ELF-1 (cell line): ENCODE measurements at regions not wholly inside any gene's neighbourhood (a gene's known extent, or its start where the extent isn't known, plus 50 kb on each side); places are given as distances from the start of the nearest gene placed in this dataset.
A peak's percentile ranks its signal among the peaks of the same experiment; 100 is the strongest.
"Not testable (repeated sequence)": the region's sequence is repeated elsewhere in the genome, so short reads cannot be mapped to it uniquely, and the experiment has no call there.

Experiments
- DNase-seq: peaks from one replicate; pipeline ENCODE4 v3.0.0-alpha.2; 2016; ENCODE audit warnings: low read depth, low spot score

DNA sequence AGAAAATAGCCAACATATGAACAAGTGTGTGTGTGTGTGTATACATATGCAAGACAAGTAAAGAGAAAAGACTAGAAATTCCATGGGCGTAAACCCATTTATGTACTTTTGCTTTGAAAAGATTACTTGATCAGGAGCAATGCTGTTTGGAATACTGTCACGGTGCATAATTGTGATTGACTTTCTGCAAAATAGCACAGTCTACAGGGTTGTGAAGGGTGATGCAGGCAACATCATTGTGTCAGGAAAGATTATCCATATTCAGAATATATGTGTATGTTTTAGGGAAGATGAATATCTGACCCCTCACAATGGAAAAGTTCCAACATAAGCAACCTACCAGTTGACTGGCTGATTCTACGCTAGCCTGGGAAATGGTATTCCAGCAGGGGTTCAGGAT, 307.7 kb downstream of the JRKL start:
- DNase-seq: no peak

DNA sequence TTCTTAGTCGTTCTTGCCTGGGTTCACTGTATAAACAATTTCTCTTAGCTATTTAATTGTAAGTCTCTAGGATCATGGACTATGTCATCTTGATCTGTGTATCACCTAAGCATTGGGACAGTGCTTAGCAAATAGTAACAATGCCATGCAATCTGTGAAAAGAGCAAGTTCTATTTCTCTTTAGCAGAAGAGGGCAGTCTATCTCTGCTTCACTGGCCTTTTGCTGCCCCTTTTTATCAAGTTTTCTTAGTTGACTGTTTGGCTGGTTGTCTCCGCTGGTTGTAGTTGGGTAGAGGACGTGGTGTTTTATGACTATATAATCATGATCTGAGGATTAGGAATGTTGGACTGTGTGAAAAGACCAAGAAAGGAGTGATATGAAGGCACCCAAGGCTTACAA, 315.0 kb downstream of the JRKL start:
- peak; percentile 10 for DNase-seq

DNA sequence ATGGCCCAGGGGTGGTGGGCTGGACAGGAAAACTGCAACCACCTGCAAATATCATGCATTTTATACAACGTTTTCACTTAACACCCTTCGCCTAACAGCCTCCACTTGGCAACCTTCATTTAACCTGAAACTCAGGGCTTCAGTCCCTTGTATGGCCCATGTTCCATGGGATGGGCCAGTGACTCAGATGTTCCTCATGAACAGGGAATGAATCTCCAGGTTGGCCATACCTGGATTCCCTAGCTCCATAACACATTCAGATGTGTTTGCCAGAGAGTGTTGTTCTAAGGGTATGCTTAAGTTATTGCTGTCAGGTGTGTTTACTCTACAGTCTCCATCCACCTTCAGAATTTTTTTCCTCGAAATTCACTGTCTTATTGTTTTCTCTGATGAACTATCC, 316.9 kb downstream of the JRKL start:
- DNase-seq: no peak

DNA sequence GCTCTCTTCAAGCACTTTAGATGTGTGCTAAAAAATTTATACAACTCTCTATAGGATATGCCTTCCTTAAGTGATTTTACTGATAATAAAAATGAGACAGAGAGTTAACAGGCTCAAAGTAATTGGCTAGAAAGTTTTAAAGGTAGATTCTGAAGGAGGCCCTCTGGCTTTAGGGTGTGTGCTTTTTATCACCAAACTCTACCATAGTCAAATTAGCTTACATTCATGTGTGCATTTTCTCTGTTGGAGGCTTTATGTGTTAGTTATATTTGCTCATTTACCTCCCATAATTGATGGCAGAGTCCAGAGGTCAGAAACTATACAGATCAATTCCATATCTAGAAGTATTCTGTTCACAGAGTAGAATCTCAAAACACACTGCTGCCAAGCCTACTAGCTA, 317.5 kb downstream of the JRKL start:
- DNase-seq: no peak

DNA sequence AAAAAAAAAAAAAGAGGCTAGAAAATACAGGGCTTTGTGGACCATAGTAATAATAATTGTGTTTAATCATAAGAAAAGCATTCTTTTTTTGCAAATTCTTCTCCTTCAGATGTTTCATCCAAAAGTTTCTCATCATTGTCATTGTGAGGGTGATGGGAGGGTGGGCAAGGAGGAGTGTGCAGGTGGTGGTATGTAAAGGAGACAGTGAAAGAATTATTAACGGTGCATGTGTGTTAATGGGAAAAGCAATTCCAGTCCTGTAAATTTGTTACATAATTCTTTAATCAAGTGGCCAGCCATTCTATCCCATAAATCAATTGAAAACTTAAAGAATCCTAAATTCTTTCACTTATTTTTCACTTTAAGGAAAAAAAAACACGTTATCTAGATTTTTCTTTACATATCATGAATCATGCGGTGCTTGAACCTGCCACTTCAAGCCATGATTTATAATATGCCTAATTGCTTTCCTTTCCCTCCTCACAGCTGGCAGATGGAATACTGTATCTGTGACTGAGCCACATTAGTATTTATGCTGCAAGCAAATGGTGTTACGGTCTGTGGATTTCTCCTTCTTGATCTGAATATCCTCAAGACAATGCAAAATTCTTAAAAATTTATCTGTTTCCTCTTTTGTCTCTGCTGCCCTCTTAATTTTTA, 318.5 kb downstream of the JRKL start:
- DNase-seq: no peak

DNA sequence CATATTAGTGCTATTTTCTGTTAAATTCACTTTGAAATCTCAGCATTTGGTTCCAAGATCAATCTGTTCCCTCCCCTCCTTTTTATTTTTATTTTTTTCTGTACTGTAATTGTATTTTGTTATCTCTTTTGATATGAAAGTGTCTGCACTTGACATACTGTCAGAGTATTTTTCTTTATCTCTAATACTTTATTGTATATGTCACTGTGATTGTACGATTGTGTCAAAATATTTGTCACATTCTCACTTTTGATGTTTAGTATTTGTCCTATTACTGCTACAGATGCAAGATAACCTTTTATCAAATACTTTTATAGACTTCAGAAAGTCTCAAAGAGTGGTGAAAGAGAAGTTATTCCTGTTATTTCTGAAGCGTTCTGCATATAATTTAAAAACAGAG, 323.5 kb downstream of the JRKL start:
- DNase-seq: no peak

DNA sequence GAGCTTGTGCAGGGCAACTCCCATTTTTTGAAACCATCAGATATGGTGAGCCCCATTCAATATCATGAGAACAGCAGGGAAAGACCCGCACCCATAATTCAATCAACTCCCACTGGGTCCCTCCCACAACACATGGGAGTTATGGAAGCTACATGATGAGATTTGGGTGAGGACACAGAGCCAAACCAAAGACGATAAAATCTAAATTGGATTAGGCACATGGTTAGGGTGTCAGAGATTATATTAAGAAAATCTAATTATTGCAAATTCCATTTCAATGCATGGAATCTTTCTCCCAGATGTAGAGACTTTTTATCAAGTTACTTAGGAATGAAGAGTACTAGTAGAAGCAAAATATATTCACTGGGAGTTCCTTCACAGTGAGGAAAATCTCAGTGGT, 324.9 kb downstream of the JRKL start:
- no peak for DNase-seq

DNA sequence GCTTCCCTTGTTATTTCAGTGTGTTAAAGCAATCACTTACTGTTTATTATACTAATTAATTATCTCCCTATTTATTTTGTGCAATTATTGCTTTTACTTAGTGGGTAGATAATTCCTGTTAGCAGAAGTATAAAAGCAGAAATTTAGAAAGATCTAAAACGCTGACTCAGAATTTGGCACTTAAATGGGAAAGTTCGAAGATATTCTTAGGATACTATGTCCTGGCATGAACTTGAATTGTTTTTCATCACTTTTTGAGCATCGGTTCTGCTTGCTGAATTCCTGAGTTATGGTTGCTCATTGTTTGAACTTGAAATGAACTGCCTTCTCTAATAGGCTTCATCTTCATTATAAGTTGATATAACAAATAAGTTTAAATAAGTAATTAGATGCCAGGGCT, 325.4 kb downstream of the JRKL start:
- DNase-seq: no peak

DNA sequence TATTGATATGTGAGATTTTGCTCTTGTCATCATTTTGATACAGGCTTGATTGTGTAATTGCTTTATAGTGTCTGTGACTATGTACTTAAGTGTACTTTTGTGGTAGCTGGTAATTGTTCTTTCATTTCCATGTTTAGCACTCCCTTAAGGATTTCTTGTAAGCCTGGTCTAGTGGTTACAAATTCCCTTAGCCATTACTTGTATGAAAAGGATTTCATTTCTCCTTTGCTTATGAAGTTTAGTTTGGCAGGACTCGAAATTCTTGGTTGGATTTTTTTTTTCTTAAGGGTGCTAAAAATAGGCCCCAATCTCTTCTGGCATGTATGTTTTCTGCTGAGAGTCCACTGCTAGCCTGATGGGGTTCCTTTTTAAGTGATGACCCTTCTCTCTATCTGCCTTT, 346.8 kb downstream of the JRKL start:
- no peak for DNase-seq

DNA sequence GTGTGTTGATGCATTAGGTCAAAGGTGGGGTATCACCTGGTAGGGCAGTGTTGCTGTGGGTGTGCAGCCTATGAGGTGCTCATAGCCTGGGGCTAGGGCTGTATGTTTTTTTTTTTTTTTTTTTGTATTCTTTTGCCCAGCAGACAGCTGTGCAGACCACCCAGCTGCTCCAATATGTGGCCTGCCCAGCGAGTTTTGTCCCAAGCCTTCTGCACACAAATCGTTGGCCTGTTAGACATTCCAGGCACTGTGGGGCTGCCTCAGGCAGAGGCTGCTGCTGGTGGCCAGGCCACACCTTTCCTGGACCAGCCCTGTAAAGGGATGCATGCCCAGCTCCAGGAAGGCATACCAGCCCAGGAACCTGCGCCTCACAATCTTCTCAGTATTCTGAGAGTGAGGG, 348.5 kb downstream of the JRKL start:
- DNase-seq: no peak

DNA sequence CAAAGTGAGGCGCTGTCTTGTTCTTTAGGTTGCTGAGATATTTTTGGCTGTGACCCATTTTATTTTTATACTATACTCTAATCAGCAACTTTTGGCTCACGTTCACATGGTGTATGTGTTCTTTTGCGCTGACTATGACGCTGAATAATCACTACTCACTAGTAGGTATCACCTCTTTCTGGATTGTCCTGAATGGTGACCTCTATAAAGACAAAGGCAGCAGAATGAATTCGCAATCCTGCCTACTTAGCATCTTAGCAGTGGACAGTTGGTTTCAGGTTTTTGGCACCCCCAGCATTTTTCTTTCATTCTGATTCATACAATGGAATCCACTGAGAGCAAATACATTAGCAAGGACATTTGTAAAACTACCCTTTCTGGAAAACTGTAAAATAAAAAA, 351.3 kb downstream of the JRKL start:
- no peak for DNase-seq

DNA sequence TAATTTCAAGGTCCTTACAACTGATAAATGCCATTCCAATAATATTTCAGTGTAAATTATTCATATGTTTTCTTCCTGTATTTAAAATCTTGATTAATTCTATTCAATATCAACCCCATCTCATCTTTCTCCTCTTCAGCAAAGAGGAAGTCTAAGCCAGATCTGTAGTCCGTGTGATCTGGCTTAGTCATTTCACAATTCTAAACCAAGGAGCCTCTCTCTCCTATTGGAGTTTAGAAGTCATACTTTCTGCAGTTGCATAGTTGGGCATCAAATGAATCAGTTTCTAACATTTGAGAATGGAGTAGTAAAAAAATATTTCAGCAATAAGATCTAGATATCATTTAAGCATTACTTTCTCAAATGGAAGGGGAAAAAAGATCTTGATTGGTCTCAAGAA, 354.9 kb downstream of the JRKL start:
- no peak for DNase-seq

DNA sequence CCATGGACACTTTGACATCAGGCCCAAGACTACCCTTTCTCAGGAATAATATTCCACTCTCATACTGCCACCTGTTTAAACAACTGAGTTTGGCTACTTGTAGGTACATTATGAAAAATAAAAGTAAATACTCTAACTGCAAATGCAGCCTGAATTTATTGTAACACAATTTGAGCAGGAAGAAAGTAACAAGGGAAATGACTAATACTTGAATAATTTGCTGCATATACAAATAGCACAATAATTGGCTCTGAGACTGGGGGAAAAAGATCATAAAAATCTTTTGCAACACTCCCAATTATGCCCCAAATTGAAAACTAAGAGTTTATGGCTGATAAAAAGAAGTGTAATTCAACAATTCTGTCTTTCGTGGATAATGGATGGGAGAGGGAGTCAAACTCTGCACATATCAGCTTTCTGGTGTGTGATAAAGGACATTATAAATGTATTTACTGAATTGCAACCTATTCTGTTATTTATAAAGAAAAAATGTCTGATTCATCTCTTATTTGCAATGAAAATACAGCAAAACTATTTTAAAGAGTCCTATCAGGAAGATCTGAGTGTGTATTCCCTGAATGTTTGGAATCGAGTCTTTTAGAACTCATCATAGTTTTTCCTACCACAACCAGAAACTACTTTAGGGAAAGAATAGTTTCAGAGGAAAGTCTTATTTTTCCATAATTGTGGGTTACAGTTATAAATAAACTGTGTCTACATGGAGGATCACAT, 359.0 kb downstream of the JRKL start:
- no peak for DNase-seq

DNA sequence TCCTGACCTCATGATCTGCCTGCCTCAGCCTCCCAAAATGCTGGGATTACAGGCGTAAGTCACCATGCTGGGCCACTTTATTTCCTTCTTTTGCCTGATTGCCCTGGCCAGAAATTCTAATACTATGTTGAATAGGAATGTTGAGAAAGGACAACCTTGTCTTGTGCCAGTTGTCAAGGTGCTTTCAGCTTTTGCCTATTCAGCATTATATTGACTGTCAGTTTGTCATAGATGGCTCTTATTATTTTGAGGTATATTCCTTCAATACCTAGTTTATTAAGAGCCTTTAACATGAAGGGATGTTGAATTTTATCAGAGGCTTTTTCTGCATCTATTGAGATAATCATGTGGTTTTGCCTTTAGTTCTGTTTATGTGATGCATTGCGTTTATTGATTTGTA, 362.0 kb downstream of the JRKL start:
- DNase-seq: not testable (repeated sequence)

DNA sequence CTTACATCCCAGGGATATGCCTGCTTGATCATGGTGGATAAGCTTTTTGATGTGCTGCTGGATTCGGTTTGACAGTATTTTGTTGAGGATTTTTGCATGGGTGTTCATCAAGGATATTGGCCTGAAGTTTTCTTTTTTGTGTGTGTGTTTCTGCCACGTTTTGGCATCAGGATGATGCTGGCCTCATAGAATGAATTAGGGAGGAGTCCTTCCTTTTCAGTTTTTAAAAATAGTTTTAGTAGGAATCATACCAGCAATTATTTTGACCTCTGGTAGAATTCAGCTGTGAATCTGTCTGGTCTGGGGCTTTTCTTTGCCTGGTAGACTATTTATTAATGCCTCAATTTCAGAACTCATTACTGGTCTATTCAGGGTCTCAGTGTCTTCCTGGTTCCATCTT, 362.4 kb downstream of the JRKL start:
- no peak for DNase-seq

DNA sequence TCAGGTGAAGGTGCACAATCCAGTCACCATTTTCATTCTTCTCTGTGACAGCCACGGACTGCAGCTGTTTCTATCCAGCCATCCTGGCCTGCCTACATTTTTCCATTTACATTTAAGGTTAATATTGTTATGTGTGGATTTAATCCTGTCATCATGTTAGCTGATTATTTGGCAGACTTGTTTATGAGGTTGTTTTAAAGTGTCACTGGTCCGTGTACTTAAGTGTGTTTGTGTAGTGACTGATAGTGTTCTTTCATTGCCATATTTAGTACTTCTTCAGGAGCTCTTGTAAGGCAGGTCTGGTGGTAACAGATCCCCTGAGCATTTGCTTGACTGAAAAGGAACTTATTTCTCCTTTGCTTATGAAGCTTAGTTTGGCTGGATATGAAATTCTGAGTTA, 364.2 kb downstream of the JRKL start:
- no peak for DNase-seq

DNA sequence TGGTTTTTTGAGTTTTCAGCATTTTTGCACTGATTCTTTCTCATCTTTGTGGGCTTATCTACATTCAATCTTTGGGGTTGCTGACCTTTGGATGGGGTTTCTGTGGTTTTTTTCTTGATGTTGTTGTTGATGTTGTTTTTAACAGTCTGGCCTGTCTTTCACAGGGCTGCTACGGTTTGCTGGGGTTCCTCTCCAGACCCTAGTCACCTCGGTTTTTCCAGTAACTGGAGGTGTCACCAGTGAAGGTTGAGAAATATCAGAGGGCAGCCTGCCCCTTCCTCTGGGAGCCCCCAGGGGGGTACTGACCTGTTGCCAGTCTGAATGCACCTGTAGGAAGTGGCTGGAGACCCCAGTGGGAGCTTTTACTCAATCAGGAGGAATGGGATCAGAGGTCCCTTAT, 365.4 kb downstream of the JRKL start:
- DNase-seq: no peak

DNA sequence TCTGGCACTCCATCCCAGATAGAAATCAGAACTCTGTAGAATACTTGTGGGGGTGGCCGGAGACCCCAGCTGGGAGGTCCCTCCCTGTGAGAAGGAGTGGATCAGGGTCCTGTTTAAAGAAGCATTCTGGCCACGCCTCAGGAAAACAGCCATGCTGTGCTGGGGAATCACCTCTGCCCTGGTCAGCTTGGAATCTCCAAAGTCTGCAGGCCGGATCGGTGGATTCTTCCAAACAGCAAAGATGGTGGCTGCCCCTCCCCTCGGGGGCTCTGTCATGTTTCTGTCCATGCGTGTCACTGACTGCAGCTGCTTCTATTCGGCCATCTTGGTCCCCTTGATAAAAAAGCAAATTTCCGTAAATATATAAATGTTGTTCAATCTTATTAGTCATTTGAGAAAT, 365.9 kb downstream of the JRKL start:
- DNase-seq: no peak

DNA sequence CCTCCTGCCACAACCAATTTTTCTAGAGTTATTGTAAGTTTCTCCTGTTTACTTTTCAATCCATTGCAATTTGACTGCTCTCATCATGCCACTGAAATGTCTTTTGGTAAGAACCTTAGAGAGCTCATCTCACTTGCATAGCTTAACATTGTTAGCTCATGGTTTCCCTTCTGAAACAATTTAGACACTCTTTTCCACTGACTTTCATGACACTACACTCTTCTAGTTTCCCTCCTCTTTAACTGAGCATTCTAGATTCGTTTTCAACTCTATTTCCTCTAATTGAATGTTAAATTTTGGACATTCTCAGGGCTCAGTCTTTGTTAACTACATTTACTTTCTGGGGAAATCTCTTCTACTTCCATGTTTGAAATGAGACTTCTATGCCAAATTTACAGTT, 369.1 kb downstream of the JRKL start:
- DNase-seq: no peak

DNA sequence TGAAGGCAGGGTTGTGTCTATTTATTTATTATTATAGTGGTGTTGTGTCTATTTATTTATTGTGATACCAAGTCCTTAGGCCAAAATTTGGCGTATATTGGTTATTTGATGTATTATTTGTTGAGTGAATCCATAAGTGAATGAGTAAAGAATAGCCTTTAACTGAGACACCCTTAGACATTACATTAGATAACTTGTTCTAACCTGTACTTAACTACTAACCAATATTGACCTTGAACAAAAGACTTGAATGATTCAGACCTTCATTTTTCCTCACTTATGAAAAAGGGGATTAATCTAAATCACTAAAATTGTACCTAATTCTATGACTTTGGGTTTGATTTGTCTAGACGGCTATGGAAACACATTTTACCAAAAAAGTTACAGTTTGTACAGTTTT, 370.5 kb downstream of the JRKL start:
- DNase-seq: no peak

DNA sequence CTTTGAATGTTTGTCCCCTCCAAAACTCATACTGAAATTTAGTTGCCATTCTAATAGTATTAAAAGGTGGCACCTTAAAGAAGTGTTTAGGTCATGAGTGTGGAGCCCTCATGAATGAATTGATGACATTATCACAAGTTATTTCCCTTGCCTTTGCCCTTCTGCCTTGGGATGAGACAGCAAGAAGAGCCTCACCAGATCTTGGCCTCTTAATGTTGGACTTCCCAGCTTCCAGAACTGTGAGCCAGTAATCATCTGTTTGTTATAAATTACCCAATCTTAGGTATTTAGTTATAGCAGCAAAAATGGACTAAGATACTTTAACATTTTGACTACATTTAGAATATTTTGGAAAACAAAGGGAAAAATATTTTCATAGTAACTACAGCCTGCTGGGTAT, 371.0 kb downstream of the JRKL start:
- DNase-seq: no peak

DNA sequence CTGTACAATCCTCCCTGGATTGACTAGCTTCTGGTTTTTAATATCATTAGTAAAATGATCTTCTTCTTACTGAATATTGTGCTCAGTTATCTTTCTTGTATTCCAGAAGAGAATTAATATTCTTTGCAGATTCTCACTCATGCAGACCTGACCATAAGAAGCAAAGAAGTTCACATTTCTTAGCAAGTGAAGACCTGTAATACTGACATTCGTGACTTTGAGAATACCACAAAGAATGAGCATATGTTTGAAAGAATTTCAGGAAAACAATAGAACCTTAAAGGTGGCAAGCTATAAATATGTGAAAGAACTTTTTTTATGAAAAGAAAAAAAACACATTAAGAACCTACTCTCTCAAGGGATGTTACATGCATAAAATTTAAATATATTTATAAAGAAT, 371.6 kb downstream of the JRKL start:
- DNase-seq: no peak

DNA sequence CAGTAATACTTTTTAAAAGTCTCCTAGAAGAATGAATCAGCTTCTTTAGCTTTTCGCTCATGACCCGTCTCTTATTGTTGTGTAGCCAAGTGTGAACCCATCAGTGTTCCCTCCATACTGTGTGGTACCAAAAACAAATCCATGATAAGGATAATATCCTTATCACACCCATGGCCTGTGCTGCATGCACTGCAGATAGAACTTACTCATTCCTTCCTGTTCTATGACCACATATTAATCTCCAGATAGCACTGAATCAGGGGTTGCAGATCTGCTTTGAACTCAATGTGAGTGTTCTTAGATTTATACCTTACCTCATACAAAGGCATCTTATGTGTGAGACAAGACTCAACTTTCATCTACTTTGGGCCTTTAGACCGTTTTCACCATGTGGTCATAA, 373.4 kb downstream of the JRKL start:
- no peak for DNase-seq

DNA sequence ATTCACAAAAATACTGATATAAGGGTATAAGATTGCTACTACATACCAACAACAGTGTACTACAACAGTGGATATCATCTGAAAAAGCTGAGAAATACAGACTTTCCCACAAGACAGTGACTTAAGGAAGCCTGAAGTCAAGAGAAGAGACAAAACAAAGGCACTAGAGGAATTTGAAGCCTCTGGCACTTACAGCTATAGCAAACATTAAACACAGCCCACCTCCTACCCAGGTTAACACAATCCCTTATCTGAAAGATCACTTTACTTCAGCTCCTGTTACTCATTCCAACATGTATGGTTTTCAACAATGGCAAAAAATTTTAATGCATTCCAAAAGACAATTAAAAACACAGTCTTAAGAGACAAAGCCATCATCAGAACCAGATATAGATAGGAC, 388.5 kb downstream of the JRKL start:
- DNase-seq: peak; percentile 57
